OCI-LY3 (cell line): ENCODE measurements at regions not wholly inside any gene's neighbourhood (a gene's known extent, or its start where the extent isn't known, plus 50 kb on each side); places are given as distances from the start of the nearest gene placed in this dataset.

Experiments used
- CTCF ChIP-seq: fragments of 200-600, 300-600 bp; sonication (generic); IDR thresholded peaks from 2 replicates; pipeline ENCODE4 v1.5.1; 2014; ENCODE audit warnings: antibody characterized with exemption, low read length, low read depth
- EZH2phosphoT487 ChIP-seq: fragments of 200-600 bp; shearing (Covaris generic); IDR thresholded peaks from 2 replicates; pipeline ENCODE4 v1.6.1; 2018; ENCODE audit warnings: antibody characterized with exemption, mixed run types, low read depth

GRCh38 chr12:114996382-114996781, 312.4 kb upstream of the TBX3 start:
- TF ChIP-seq CTCF (no peak), EZH2phosphoT487 (no peak)
